ENCODE measurements at regions not wholly inside any gene's neighbourhood (a gene's known extent, or its start where the extent isn't known, plus 50 kb on each side); places are given as distances from the start of the nearest gene placed in this dataset.

- no peak for DNase-seq
Measured at GRCh38 chr15:67892559-67893377, 52.9 kb upstream of the RNU6-1 start.

GRCh38 chr15:67895237-67895636 is 55.4 kb upstream of the RNU6-1 start:
- DNase-seq, result no peak

- DNase-seq, result no peak
Measured at GRCh38 chr15:67897646-67898339, 57.9 kb upstream of the RNU6-1 start.

- DNase-seq, result no peak
Measured at GRCh38 chr15:67899596-67900283, 59.9 kb upstream of the RNU6-1 start.

- no peak for DNase-seq
Measured at GRCh38 chr15:67900621-67901147, 60.8 kb upstream of the RNU6-1 start.

GRCh38 chr15:67901922-67902321 is 62.1 kb upstream of the RNU6-1 start:
- no peak for DNase-seq

GRCh38 chr15:67902579-67903009 is 62.7 kb upstream of the RNU6-1 start:
- DNase-seq, result no peak

- no peak for DNase-seq
Measured at GRCh38 chr15:67903708-67904107, 63.9 kb upstream of the RNU6-1 start.

GRCh38 chr15:67905628-67906027 is 65.8 kb upstream of the RNU6-1 start:
- DNase-seq, result no peak

- no peak for DNase-seq
Measured at GRCh38 chr15:67906382-67906781, 66.5 kb upstream of the RNU6-1 start.

- DNase-seq, result no peak
Measured at GRCh38 chr15:67907184-67907723, 67.4 kb upstream of the RNU6-1 start.

- no peak for DNase-seq
Measured at GRCh38 chr15:67908756-67909155, 68.9 kb upstream of the RNU6-1 start.

- DNase-seq, result no peak
Measured at GRCh38 chr15:67911727-67912126, 71.9 kb upstream of the RNU6-1 start.

GRCh38 chr15:67914028-67914427 is 74.2 kb upstream of the RNU6-1 start:
- no peak for DNase-seq

GRCh38 chr15:67914537-67915460 is 75.0 kb upstream of the RNU6-1 start:
- no peak for DNase-seq

- DNase-seq, result no peak
Measured at GRCh38 chr15:67915461-67916374, 75.9 kb upstream of the RNU6-1 start.

- no peak for DNase-seq
Measured at GRCh38 chr15:67916565-67916964, 76.7 kb upstream of the RNU6-1 start.

GRCh38 chr15:67917037-67917436 is 77.2 kb upstream of the RNU6-1 start:
- DNase-seq, result no peak

GRCh38 chr15:67917636-67918035 is 77.8 kb upstream of the RNU6-1 start:
- DNase-seq, result no peak

GRCh38 chr15:67918205-67918861 is 78.5 kb upstream of the RNU6-1 start:
- no peak for DNase-seq

Measured in activated CD4-positive, alpha-beta T cell treated with anti-CD3 and anti-CD28 coated beads, Interleukin-2, amount 50 U/mL, for 48 hours (primary cell).